ENCODE measurements at regions not wholly inside any gene's neighbourhood (a gene's known extent, or its start where the extent isn't known, plus 50 kb on each side); places are given as distances from the start of the nearest gene placed in this dataset.

GRCh38 chr9:115747731-115748130 lies 405.9 kb upstream of the PAPPA start:
- TF ChIP-seq GATA2 (IDR thresholded peaks at IDR 0.05; ENCODE audit: low read depth, low read length) (no peak), GATA3 (IDR thresholded peaks at IDR 0.05; ENCODE audit: low read depth, low read length) (no peak)

All from SH-SY5Y (cell line).